HCT116 (cell line): ENCODE measurements at regions not wholly inside any gene's neighbourhood (a gene's known extent, or its start where the extent isn't known, plus 50 kb on each side); places are given as distances from the start of the nearest gene placed in this dataset.

Experiments
- ATAC-seq: fragments of 200-7000 bp; cut with Tn5 transposase; 2 replicates; pipeline ENCODE4 v1.9.1; 2020; ENCODE audit warnings: mild to moderate bottlenecking, moderate library complexity
- BruUV-seq: library from RNA; stranded (reverse); fragments of 400-500 nt; replicated peaks from 2 replicates; lab custom pipeline; 2021; lab: Mats Ljungman, UMichigan
- CTCF ChIA-PET: fragments of 300-600 bp; sonication (Branson Sonifier 250); formaldehyde crosslinking; loops from one replicate; lab custom pipeline; 2021; ENCODE audit warnings: antibody characterized with exemption; lab: Charles Lee
- POLR2A ChIA-PET: fragments of 300-600, 350-600 bp; sonication (Branson Sonifier 250); formaldehyde crosslinking; loops from one replicate; lab custom pipeline; 2021; ENCODE audit warnings: antibody characterized with exemption; lab: Charles Lee
- RAD21 ChIA-PET, 2 experiments: fragments of 300-600 bp; sonication (Branson Sonifier 250); formaldehyde crosslinking; loops; one replicate each; lab custom pipeline; 2023; ENCODE audit warnings: low total read pairs in 2 of 2; ENCODE audit not compliant: uncharacterized antibody in 2 of 2, unreplicated experiment in 2 of 2, low non-redundant PET in 1 of 2; lab: Charles Lee
- DNase-seq: peaks from one replicate; pipeline ENCODE4 v3.0.0-alpha.2; 2010; ENCODE audit warnings: low read depth, low spot score
- H2AFZ ChIP-seq: fragments of 200-600 bp; shearing (Covaris generic), sonication (generic); 2 replicates; pipeline ENCODE4 v1.6.1; 2017; ENCODE audit warnings: low read depth, mixed run types, mixed read lengths, antibody characterized with exemption, low read length; ENCODE audit not compliant: poor library complexity, severe bottlenecking
- H3K27ac ChIP-seq: 2 replicates; pipeline ENCODE4 v1.5.1; 2012; ENCODE audit warnings: low read depth, low read length
- H3K27me3 ChIP-seq: fragments of 200-600 bp; sonication (generic); 2 replicates; pipeline ENCODE4 v1.6.1; 2016; ENCODE audit warnings: mixed run types, low read length, mixed read lengths; ENCODE audit not compliant: insufficient read depth
- H3K36me3 ChIP-seq, 2 experiments: fragments of 200-500 bp in 1 of 2; fragments of 200-600 bp in 1 of 2; sonication (Bioruptor generic) in 1 of 2; sonication (generic) in 1 of 2; 2 replicates each; pipeline versions ENCODE4 v1.5.1 to v1.6.1; 2014 to 2016; ENCODE audit warnings: low read length in 2 of 2, inconsistent platforms in 1 of 2, mixed read lengths in 1 of 2, mixed run types in 1 of 2; ENCODE audit not compliant: insufficient read depth in 2 of 2, control insufficient read depth in 1 of 2
- H3K4me1 ChIP-seq, 2 experiments: fragments of 200-600 bp in 1 of 2; sonication (generic) in 1 of 2; 2 replicates each; pipeline versions ENCODE4 v1.5.1 to v1.6.1; 2012 to 2017; ENCODE audit warnings: low read length in 2 of 2, inconsistent platforms in 1 of 2, mild to moderate bottlenecking in 1 of 2, mixed read lengths in 1 of 2, mixed run types in 1 of 2, moderate library complexity in 1 of 2; ENCODE audit not compliant: insufficient read depth in 2 of 2, control insufficient read depth in 1 of 2
- H3K4me2 ChIP-seq: fragments of 200-600 bp; sonication (generic); 2 replicates; pipeline ENCODE4 v1.6.1; 2017; ENCODE audit warnings: mixed run types, low read length, mixed read lengths
- H3K4me3 ChIP-seq, 2 experiments: fragments of 200-600 bp in 1 of 2; sonication (generic) in 1 of 2; replicated peaks in 1 of 2; 2 replicates each; pipeline ENCODE4 v1.5.1; 2011 to 2016; ENCODE audit warnings: low read length in 2 of 2, control low read depth in 1 of 2, low read depth in 1 of 2, mild to moderate bottlenecking in 1 of 2, mixed read lengths in 1 of 2, mixed run types in 1 of 2
- H3K79me2 ChIP-seq: fragments of 200-600 bp; sonication (generic); 2 replicates; pipeline ENCODE4 v1.6.1; 2017; ENCODE audit warnings: mild to moderate bottlenecking, mixed run types, low read length, moderate library complexity, mixed read lengths; ENCODE audit not compliant: insufficient read depth
- H3K9ac ChIP-seq: fragments of 200-600 bp; sonication (generic); 2 replicates; pipeline ENCODE4 v1.6.1; 2016; ENCODE audit warnings: low read length, mixed read lengths
- H3K9me2 ChIP-seq: fragments of 200-600 bp; sonication (generic), shearing (Covaris generic); 2 replicates; pipeline ENCODE4 v1.6.1; 2017; ENCODE audit warnings: mixed run types, mild to moderate bottlenecking, moderate library complexity; ENCODE audit not compliant: insufficient read depth
- H3K9me3 ChIP-seq, 2 experiments: fragments of 200-500 bp in 1 of 2; fragments of 200-600 bp in 1 of 2; sonication (Bioruptor generic) in 1 of 2; sonication (generic) in 1 of 2; 2 replicates each; pipeline ENCODE4 v1.6.1; 2014 to 2017; ENCODE audit warnings: low read length in 2 of 2, mixed read lengths in 2 of 2, inconsistent platforms in 1 of 2, low read depth in 1 of 2, mild to moderate bottlenecking in 1 of 2, mixed run types in 1 of 2, moderate library complexity in 1 of 2; ENCODE audit not compliant: control insufficient read depth in 1 of 2, insufficient read depth in 1 of 2
- H4K20me1 ChIP-seq: fragments of 200-600 bp; sonication (generic), shearing (Covaris generic); 2 replicates; pipeline ENCODE4 v1.6.1; 2017; ENCODE audit warnings: mixed run types, mild to moderate bottlenecking, moderate library complexity; ENCODE audit not compliant: insufficient read depth
- CBX3 ChIP-seq: IDR thresholded peaks from 2 replicates; pipeline ENCODE4 v1.6.1; 2012; ENCODE audit warnings: low read depth
- CTCF ChIP-seq, 3 experiments: fragments of 200-600 bp in 1 of 3; sonication (generic) in 1 of 3; IDR thresholded peaks in 2 of 3; conservative IDR thresholded peaks in 1 of 3; 2 replicates each; pipeline ENCODE4 v1.5.1; 2012 to 2017; ENCODE audit warnings: low read depth in 2 of 3, low read length in 2 of 3, antibody characterized with exemption in 1 of 3, borderline replicate concordance in 1 of 3, control low read depth in 1 of 3, mild to moderate bottlenecking in 1 of 3, mixed read lengths in 1 of 3, mixed run types in 1 of 3, moderate library complexity in 1 of 3; ENCODE audit not compliant: insufficient read depth in 1 of 3
- EGR1 ChIP-seq: IDR thresholded peaks from 2 replicates; pipeline ENCODE4 v1.6.1; 2012; ENCODE audit warnings: low read depth
- EZH2phosphoT487 ChIP-seq: fragments of 200-600 bp; IDR thresholded peaks from 2 replicates; pipeline ENCODE4 v1.6.1; 2018; ENCODE audit warnings: antibody characterized with exemption, borderline replicate concordance
- FOSL1 ChIP-seq: IDR thresholded peaks from 2 replicates; pipeline ENCODE4 v1.6.1; 2012; ENCODE audit warnings: low read depth
- RAD21 ChIP-seq: IDR thresholded peaks from 2 replicates; pipeline ENCODE4 v1.6.1; 2012; ENCODE audit warnings: low read depth, mild to moderate bottlenecking
- REST ChIP-seq: IDR thresholded peaks from 2 replicates; pipeline ENCODE4 v1.6.1; 2012; ENCODE audit warnings: low read depth
- SRF ChIP-seq: IDR thresholded peaks from 2 replicates; pipeline ENCODE4 v1.6.1; 2012; ENCODE audit warnings: low read depth
- TCF7L2 ChIP-seq: IDR thresholded peaks from 2 replicates; pipeline ENCODE4 v1.7.0; 2011; ENCODE audit warnings: borderline replicate concordance, inconsistent platforms; ENCODE audit not compliant: insufficient read depth, insufficient read length; ENCODE audit errors: extremely low read depth
- intact Hi-C: fragments of 100-400 bp; cut with micrococcal nuclease; formaldehyde crosslinking; loops from 2 replicates; pipeline ENCODE4 v1.10.0; 2022

- Histone ChIP-seq H3K4me2 (no peak overlapping the region), H3K9ac (no peak overlapping the region), H3K9me2 (no peaks in the 10 kb centered on the region), H4K20me1 (no peaks in the 10 kb centered on the region), H3K4me1 (peaks cover 0 to 9% of the 10 kb centered on the region in 2 experiments; a peak in 1 of 4 replicates), H3K36me3 (no peaks in the 10 kb centered on the region), H3K27ac (no peak overlapping the region), H3K79me2 (no peaks in the 10 kb centered on the region), H2AFZ (no peak overlapping the region), H3K9me3 (no peaks in the 10 kb centered on the region), H3K4me3 (no peak overlapping the region), H3K27me3 (peaks cover 11% of the 10 kb centered on the region; the same call in 1 of the 2 replicates)
- peak; percentile 80 for ATAC-seq
- DNase-seq = peak; percentile 22
- intact Hi-C loops = no loop called here
- ChIA-PET CTCF (interaction anchor here (0.9 kb wide), 1 partner anchor 124 kb away, joined by 3 read pairs; no protein-coding TSS in a partner anchor), RAD21 (no interaction called here), POLR2A (no interaction called here)
- TF ChIP-seq SRF = no peak
- TF ChIP-seq TCF7L2 = no peak
- no peak for TF ChIP-seq REST
- no peak for TF ChIP-seq EGR1
- TF ChIP-seq RAD21 = peak; percentile 49
- peak; percentile 37; the same call in 1 of the 2 replicates for TF ChIP-seq FOSL1
- 0 out of 6 replicates have a peak, but pooled peaks of 1 of the 3 experiments have one; percentile 9 for TF ChIP-seq CTCF (IDR thresholded peaks at IDR 0.05 in 2 of 3, conservative IDR thresholded peaks at IDR 0.05 in 1 of 3; ENCODE audit: borderline replicate concordance in 1 of 3, insufficient read depth in 1 of 3, low read depth in 2 of 3, low read length in 2 of 3)
- no peak for TF ChIP-seq EZH2phosphoT487
- TF ChIP-seq CBX3 = no peak
- BruUV-seq = no TSS peak
Observed at GRCh38 chr10:15461353-15462108, 90.4 kb upstream of the FAM171A1 start.
